GM12892 (cell line): ENCODE measurements at regions not wholly inside any gene's neighbourhood (a gene's known extent, or its start where the extent isn't known, plus 50 kb on each side); places are given as distances from the start of the nearest gene placed in this dataset.

Experiments used
- DNase-seq: peaks from one replicate; pipeline ENCODE4 v3.0.0; 2011; ENCODE audit not compliant: insufficient read length
- FAIRE-seq: peaks from 2 replicates; lab custom pipeline; 2011; peaks lifted over from hg19 to GRCh38; lab: Jason Lieb, UNC
- POLR2A ChIP-seq: IDR thresholded peaks from 2 replicates; pipeline ENCODE4 v1.6.1; 2011; ENCODE audit warnings: low read depth, low read length, control low read depth
- POLR2AphosphoS5 ChIP-seq: IDR thresholded peaks from 2 replicates; pipeline ENCODE4 v1.6.1; 2011; ENCODE audit warnings: low read depth, low read length, control low read depth
- TAF1 ChIP-seq: IDR thresholded peaks from 2 replicates; pipeline ENCODE4 v1.6.1; 2011; ENCODE audit warnings: low read depth, mild to moderate bottlenecking, control low read depth, low read length, borderline replicate concordance

GRCh38 chr16:17718495-17718894 is 247.7 kb upstream of the XYLT1 start:
- TF ChIP-seq POLR2AphosphoS5 (no peak), POLR2A (no peak)
- DNase-seq (no peak), FAIRE-seq (no peak)

GRCh38 chr16:17705847-17706246 is 235.1 kb upstream of the XYLT1 start:
- DNase-seq, result no peak
- TF ChIP-seq POLR2AphosphoS5 (no peak), POLR2A (no peak), TAF1 (no peak)
- FAIRE-seq, result no peak

GRCh38 chr16:17696616-17697015 is 225.9 kb upstream of the XYLT1 start:
- FAIRE-seq (no peak), DNase-seq (no peak)
- TF ChIP-seq POLR2A (no peak), TAF1 (no peak), POLR2AphosphoS5 (no peak)

GRCh38 chr16:17692484-17692883 is 221.7 kb upstream of the XYLT1 start:
- TF ChIP-seq POLR2A, result no peak
- TF ChIP-seq TAF1, result no peak
- no peak for TF ChIP-seq POLR2AphosphoS5
- FAIRE-seq (no peak), DNase-seq (no peak)

- DNase-seq (no peak), FAIRE-seq (no peak)
- TF ChIP-seq POLR2A, result no peak
Observed at GRCh38 chr16:17691899-17692176, 221.1 kb upstream of the XYLT1 start.

GRCh38 chr16:17691106-17691898 is 220.5 kb upstream of the XYLT1 start:
- DNase-seq (no peak), FAIRE-seq (no peak)
- TF ChIP-seq TAF1, result no peak
- no peak for TF ChIP-seq POLR2AphosphoS5
- TF ChIP-seq POLR2A, result no peak

- no peak for TF ChIP-seq TAF1
- no peak for TF ChIP-seq POLR2AphosphoS5
- TF ChIP-seq POLR2A, result no peak
- FAIRE-seq, result no peak
Observed at GRCh38 chr16:17685447-17685846, 214.7 kb upstream of the XYLT1 start.

GRCh38 chr16:17683281-17683680 is 212.5 kb upstream of the XYLT1 start:
- TF ChIP-seq POLR2A, result no peak
- no peak for FAIRE-seq
- no peak for DNase-seq

More at GRCh38 chr16:17685447-17685846, 214.7 kb upstream of the XYLT1 start:
- DNase-seq, result no peak

GRCh38 chr16:17676171-17676570 is 205.4 kb upstream of the XYLT1 start:
- no peak for FAIRE-seq
- DNase-seq, result no peak
- TF ChIP-seq TAF1, result no peak
- TF ChIP-seq POLR2AphosphoS5, result no peak
- no peak for TF ChIP-seq POLR2A

GRCh38 chr16:17668386-17668785 is 197.6 kb upstream of the XYLT1 start:
- FAIRE-seq (no peak), DNase-seq (no peak)
- TF ChIP-seq TAF1, result no peak
- no peak for TF ChIP-seq POLR2A
- no peak for TF ChIP-seq POLR2AphosphoS5

GRCh38 chr16:17666293-17666692 is 195.5 kb upstream of the XYLT1 start:
- FAIRE-seq (no peak), DNase-seq (no peak)
- TF ChIP-seq POLR2AphosphoS5 (no peak), POLR2A (no peak), TAF1 (no peak)

GRCh38 chr16:17658881-17659280 is 188.1 kb upstream of the XYLT1 start:
- no peak for DNase-seq
- TF ChIP-seq POLR2AphosphoS5, result no peak
- TF ChIP-seq TAF1, result no peak
- TF ChIP-seq POLR2A, result no peak
- no peak for FAIRE-seq

- no peak for FAIRE-seq
- no peak for DNase-seq
- no peak for TF ChIP-seq POLR2A
- no peak for TF ChIP-seq TAF1
- no peak for TF ChIP-seq POLR2AphosphoS5
Observed at GRCh38 chr16:17657045-17657444, 186.3 kb upstream of the XYLT1 start.

GRCh38 chr16:17654571-17654970 is 183.8 kb upstream of the XYLT1 start:
- DNase-seq (no peak), FAIRE-seq (no peak)
- TF ChIP-seq POLR2AphosphoS5 (no peak), POLR2A (no peak), TAF1 (no peak)

- FAIRE-seq, result no peak
- no peak for DNase-seq
Observed at GRCh38 chr16:17654142-17654541, 183.4 kb upstream of the XYLT1 start.

More at GRCh38 chr16:17654142-17654541, 183.4 kb upstream of the XYLT1 start:
- TF ChIP-seq POLR2A (no peak), TAF1 (no peak), POLR2AphosphoS5 (no peak)
